8988T (cell line): ENCODE measurements at regions not wholly inside any gene's neighbourhood (a gene's known extent, or its start where the extent isn't known, plus 50 kb on each side); places are given as distances from the start of the nearest gene placed in this dataset.

Source experiments
- DNase-seq: peaks from one replicate; pipeline ENCODE4 v3.0.0; 2011

DNA sequence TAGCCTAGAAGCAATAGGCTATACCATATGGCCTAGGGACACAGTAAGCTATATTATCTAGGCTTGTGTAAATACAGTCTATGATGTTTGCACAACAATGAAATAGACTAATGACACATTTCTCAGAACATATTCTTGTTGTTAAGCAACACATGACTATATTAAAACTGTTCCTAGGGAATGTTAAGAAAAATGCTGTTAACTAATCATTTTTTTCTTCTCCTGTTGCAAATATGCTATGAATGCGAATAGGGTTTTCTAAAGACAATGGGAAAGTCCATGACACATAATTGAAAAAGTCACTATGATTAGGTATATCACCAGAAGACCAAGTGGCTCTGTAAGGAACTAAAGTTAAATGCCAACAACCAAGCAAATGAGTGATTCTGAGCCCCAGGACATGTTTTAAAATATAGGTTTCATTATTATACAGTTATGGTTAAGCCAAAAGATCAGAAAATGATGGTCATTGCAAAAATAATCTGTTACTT, 454.0 kb upstream of the SORCS1 start:
- no peak for DNase-seq

DNA sequence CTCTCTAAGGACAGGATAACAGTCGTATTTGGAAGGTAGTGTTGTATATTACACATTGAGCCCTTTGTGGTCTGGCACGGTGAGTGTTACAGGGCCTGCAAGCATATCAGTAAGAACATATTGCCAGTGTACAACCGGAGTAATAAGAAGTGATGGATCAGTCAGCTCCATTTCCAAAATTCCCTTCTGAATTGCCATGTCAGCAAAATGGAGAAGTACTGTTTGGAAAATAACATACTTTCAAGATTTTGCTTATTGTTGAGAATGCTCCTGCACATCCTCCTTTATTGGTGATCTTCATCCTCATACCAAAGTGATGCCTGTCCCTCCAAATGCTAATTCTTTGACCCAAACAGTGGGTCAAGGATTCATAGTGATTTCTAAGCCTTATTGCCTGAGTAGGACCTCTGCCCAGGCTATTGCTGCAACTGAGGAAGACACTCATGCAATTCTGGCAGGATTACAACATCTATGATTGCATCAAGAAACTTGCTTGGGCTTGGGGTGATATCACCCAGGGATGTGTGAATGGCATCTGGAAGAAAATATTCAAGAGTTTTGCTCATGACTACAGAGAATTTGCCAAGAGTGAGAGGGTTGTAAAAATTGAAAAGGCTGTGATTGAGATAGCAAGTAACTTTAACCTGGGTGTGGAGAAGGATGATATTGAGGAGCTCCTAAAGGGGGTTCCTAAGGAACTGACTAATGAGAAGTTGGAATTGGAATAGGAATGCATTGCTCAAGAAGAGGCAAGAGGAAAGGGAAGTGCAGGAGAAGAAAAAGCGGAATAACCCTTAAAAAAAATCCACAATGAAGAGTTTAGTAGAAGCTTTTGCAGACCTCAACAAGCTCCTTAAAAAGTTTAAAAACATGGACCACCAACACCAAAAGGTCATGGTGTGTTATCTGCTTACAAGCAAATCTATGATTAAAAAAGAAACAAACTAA, 452.2 kb upstream of the SORCS1 start:
- no peak for DNase-seq

DNA sequence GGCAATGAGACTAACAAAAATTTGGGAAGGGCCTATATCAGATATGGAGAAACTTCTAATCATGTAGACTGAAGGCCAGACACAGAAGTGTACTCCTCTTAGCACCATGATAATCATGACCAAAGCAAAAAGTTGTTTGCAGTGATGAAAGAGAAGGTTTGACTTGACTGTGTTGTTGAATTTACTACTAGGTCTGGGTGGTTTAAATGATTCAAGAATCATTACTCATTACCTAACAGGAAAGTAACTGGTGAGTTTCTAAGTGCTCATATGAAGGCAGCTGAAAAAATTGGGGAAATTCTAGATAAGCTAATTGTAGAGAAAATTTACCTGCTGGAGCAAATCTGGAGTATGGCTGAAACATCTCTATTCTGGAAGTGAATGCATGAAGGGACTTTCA, 451.5 kb upstream of the SORCS1 start:
- no peak for DNase-seq

DNA sequence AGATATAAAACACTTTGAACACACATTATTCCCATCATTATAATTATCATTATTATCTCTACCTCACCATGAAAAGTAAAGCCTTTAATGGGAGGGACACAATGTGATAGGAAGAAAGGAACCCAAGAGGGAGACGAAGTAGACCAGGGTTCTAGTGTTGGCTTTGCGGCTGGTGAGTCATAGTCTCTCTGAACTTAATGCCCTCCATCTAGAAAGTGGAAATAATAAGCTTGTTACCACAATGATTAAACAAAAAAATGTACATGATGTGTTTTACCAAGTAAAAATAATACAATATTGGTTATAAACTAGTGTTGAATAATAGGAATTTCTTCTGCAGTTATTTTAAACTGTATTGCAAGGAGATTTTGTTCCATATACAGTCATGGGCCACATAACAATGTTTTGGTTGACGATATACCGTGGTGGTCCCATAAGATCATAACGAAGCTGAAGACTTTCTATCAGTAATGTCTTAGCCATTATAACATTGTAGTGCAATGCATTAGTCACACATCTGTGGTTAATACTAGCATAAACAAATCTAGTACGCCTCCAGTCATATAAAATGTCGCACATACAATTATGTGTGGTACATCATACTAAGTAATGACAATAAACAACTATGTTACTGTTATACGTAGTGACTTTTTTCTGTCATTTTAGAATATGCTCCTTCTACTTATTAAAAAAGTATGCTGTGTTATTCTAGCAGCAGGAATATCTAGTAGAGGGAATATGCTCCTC, 450.6 kb upstream of the SORCS1 start:
- no peak for DNase-seq

DNA sequence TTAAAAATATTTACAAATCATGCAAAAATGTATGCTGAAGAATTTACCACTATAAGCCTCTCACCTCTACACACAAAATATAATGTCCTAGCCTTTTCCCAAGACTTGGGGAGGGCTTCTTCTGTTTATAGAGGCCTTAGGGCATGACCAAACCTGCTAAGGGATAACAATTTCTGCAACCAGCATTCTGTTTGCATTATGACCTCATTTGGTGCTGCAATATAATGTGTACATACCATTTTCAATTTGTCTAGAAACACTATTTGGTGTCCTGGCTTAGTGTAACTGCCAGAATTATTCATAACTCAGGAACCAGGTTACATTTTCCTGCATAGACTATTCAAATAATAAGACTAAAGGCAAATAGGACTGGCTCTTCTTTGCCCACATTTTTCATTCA, 446.6 kb upstream of the SORCS1 start:
- no peak for DNase-seq

DNA sequence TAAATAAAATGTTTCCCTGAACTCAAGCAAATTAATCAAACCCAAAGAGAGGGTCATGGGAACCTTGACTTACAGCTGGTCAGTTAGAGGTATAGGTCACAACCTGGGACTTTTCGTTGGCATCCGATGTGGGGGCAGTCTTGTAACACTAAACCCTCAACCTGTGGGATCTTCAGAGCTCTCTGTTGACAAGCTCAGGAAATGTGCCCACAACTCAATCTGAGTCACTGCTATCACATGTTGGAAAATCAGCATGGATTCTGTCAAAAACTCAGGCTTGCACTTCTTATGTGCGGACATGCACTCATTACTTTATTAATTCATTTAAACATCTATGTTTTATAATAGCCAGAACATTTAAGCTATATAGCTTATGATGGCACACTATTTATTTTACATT, 424.6 kb upstream of the SORCS1 start:
- no peak for DNase-seq

DNA sequence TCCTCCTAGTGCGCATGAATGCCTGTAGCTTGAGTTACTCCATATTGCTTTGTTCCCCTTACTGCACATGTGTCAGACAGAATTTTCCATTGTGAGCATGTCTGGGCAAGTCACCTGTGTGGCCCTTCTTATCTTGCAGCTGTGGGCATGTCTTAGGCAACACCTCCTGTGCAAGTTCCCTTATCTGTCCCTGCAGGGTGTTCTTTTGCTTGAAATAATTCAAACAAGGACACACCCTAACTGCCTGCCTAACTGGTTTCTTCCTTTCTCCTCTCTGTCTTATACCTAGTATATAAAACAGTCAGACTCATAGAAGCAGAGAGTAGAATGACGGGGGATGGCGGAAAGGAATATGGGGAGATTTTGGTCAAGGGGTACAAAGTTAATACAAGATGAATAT, 421.1 kb upstream of the SORCS1 start:
- DNase-seq = no peak

DNA sequence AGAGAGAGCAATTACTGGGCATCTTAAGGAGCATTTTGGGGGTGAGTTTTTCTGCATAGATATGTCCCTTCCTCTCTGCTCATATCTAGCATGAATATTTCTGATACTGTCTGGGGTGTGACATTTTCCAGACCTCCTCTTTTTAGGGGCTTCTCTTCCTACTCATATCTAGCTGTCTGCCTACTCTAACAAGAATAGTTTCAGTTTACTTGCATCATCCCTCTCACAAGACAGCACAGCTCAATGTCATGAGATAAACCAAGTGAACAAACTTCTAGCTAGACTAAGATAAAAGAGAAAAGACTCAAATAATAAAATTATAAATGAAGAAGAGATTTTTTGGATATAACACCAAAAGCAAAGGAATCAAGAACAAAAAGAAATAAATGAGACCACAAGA, 419.5 kb upstream of the SORCS1 start:
- DNase-seq = no peak

DNA sequence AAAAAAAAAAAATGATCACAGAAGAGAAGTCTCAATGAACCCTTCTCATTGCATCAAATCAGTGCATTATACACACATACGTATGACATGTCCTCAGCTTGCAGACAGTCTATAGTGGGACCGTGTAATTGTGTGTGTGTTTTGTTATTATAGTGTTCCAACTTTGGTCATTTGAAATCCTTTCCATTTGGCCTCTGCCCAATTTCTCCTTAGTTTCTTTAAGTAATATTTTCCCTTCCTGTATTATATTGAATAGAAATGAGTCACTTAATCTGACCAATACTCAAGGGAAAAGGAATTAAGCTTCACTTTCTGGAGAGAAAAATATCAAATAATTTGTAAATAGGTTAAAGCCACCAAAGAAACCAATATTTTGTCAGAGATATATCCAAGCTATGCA, 415.5 kb upstream of the SORCS1 start:
- DNase-seq = no peak

DNA sequence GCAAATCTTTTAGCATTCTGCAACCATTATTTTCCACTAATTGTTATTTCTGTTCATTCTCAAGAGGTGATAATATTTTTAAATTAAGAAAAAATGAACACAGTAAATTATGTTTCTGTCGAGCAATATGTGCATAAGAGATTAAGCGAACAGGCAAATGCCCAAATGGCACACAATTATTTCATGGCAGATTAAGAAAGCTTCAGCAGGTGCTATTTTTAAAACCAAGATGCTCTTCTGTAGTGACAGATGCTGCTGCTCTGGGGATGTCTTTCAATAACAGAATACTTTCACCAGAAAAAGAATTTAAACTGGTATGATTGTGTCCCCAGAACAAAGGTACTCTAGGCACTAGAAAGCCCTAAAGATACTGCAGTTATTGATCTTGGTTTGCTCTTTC, 412.7 kb upstream of the SORCS1 start:
- no peak for DNase-seq

DNA sequence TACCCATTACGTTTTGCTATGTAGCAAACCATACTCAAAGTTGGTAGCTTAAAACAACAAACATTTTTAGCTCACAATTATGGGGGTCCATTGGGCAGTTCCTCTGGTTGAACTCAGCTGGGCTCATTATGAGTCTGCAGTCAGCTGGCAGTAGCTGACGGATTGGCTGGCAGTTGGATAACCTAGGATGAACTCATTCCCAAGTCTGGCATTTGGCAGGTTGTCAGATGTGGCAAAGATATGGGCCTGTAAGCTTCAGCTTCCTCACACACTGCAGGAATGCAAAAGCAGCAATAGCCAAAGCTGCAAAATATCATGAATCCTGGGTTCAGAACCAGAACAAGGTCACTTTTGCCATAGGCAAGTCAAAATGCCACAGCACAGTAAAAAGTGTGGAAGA, 412.2 kb upstream of the SORCS1 start:
- no peak for DNase-seq

DNA sequence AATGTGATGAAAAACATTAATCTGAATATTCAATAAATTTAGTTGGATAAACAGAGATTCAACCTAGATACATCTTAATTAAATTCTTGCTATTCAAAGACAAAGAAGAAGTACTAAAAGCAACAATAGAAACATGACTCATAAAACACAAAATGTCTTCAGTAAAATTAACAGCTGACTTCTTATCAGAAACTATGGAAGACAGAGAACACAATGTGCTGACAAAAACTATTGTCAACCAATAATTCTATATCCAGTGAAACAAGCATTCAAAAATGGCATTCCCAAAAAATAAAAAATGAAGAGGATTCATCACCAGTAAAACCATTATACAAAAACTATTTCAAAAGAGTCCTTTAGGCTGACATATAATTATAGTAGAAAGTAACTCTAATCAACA, 400.5 kb upstream of the SORCS1 start:
- no peak for DNase-seq

DNA sequence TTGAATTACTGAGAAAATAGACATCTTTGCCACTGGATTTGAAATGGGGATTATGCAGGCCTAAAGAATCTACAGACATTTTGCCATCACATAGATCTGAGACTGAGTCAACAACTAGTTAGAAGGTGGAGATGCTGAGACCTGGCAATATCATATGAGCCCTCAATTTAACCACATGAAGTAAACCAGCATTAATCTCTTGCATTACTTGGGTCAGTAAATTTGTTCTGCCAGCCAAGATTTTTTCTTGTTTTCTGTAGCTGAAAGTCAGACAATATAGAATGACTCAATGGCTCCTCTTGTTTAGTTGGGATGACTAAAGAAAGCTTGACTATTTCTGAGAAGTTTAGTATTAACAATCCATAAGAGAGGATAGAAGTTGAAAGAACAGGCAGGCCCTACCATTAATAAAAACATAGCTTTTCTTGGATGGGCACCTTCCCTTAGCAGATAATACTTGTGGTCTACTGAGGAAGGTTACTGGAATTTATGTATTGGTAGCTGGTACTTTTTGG, 396.7 kb upstream of the SORCS1 start:
- DNase-seq = no peak

DNA sequence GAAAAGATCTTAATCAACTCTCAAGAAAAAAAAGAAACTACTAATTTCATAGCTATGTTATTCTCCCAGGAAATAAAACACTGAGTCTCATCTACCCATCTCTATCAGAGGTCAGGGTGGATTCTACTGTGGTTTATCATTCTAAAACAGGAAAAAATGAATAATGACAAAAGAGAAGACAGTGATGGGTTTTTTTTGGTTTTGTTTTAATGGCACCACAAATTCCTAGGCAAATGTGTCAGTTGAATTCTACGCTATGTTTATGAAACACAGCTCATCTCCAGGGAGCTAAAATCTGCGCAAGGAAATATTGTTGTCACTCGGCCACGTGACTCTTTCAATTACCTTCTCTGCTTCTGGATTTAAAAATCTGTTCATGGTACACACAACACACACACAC, 393.4 kb upstream of the SORCS1 start:
- DNase-seq = no peak

DNA sequence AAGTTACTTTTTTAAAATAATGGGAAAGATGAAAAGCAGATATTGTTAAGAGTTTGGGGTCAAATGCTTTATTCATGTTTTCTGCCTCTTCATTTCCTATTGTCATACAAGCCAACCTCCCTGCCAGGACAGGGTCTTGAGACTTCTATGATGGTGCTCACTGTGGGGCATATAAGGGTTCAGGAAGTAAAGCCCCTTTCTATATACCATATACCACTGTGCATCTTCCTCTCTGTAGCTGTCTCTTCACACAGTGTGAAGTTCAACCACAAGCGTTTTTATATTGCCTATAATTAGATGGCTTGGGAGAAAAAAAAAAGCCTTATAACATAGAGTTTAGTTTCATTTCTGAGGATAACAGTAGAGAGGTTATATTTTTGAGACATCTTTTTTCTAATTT, 389.8 kb upstream of the SORCS1 start:
- DNase-seq = no peak

DNA sequence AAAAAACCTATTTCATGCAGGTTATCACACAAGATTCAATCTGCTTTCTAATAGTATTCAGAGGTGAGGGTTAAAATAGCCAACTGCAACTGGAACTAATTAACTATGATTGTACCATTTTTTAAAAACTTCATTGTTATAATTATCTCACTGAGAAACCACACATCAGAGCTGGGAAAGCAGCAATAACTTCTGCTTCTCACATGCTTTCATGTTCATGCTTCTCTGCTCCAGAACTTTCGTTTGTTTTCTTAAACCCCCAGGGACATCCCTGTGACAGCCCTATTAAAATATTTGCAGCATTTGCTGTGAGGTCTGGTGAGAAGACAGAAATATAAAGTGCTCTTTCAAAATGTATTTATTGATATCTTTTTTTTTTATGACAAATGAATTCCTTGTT, 389.0 kb upstream of the SORCS1 start:
- DNase-seq = no peak

DNA sequence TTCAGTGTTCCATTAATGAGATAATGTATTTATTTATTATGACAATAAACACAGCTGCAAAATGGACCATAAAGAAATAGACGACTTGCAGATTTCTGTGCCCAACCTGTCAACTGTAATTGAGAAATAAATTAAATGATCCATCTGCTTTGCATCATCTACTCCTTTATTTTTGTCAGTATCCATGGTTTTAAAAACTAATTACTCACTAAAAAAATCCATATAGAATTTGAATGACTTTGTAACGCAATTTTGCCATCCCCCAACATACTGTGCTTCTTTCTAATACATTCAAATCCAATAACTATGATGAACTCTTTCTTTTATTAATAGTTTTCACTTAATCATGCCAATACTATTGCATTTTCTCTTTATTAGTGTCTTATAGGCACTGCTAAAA, 388.5 kb upstream of the SORCS1 start:
- no peak for DNase-seq

DNA sequence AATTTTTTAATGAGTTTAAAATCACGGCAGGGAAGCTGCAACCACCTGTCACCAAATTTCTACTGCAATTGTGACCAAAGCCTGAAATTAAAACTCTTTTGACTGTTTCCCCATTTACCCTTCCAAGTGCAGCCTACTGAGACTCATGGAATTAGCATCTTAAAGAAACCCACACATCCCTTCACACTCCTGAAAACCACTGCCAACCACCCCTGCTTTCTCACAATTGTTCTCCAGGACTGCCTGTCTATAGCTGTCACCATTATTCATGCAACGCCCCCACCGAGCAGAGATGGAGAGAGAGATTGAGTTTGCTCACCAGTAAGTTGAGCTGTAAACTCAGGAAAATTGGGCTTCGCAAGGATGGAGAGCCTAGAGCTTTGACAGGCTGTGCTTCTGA, 383.8 kb upstream of the SORCS1 start:
- no peak for DNase-seq

DNA sequence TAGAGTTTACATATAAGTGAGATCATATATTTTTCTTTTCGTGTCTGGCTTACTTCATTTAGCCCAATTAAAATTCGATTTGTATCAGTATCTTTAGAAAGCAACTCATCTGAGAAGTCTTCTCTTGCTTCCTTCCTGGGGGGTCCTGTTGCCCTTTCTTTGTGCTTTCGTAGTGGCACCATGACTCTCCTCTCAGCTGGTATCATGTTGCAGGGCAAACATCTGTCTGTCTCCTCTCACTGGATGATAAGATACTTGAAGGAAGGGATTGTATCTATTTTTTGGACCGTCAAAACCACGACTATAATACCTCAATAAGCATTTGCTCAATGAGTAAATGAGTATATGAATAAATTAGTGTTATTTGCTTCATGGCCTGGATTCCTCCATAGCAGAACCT, 382.5 kb upstream of the SORCS1 start:
- DNase-seq = no peak

DNA sequence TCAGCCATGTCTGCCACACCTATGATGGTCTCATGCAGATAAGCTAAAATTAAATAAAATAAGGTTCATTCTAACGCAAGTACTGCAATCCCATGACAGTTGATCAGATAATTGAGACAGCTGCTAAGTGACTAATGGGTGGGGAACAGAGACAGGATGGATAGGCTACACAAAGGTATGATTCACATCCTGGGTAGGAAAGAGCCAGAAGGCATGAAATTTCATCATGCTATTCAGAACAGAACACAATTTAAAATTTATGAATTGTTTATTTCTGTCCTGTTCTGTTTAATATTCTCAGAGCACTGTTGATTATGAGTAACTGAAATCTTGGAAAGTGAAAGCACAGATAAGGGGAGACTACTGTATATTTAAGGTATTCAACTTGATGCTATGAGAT, 381.8 kb upstream of the SORCS1 start:
- DNase-seq = peak; percentile 20

DNA sequence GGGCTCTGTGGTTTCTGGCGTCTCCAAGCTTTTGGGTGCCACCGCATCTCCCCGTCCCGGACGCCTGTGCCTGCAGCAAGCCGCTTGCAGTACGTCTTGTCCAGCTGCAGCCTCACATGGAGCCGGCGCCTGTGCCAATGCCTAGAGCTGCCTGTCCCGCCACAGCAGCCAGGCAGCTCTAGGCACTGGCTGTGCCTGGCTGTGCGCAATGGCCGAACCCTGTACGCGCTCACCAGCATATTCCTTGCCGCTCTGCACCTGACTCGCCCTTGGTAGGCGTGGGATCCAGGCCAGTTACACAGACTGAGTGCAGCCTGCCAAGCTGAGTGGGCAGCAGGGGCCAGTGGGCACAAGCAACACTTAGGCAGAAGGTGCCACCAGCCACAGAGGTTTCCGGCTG, 381.2 kb upstream of the SORCS1 start:
- DNase-seq = no peak

DNA sequence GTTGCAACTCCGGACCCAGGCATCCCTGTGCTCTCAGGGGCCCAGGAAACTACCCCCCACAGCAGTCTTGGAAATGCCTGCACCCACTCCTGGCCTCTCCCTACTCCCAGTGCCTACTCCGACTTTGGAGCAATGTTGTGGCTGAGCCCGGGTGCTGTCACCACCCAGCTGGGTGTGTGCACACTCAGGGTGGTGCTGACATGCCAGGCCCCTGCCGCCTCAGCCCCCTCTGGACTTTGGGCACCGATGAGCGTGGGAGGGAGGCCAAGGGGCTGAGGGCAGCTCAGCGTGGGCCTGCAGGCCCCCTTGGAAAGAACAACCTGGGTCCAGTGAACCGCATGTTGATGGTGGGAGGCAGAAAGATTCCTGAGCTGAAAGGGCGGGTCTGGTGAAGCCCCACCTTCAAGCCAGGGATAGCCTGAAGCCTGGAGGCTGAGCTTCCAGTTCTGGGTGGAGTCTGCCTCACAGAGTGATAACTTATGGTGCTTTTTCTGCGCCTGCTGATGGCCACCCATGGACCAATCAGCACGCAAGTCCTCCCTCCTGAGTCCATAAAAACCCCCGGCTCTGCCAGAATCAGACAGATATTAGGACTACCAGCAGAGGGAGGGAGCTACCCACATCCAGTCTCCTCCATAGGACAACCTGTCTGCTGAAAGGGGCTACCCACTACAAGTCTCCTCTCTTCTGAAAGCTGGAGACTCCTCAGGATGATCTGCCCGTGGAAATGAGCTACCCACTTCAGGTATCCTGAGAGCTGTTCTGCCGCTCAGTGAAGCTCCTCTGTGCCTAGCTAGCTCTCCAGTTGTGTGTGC, 380.4 kb upstream of the SORCS1 start:
- peak; percentile 24 for DNase-seq

DNA sequence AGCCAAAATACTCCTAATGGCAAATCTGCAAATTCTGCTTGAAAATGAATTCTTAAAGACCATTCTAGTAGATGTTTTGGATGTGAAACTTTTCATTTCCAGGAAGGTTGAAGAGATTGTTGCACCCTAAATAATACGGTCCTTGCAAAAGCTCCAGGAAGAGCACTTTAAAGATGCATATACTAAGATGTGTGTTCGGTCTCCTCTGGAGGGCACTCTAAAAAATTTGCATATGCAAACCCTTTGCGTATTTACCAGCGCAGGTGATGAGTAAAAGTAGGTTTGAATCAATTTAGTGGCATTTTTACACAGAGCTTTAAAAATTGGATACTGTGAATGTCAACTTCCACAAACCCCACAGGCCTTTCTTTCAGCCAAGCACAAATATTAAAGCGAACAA, 378.1 kb upstream of the SORCS1 start:
- DNase-seq = no peak
